ENCODE measurements at regions not wholly inside any gene's neighbourhood (a gene's known extent, or its start where the extent isn't known, plus 50 kb on each side); places are given as distances from the start of the nearest gene placed in this dataset.

- 64 to 78% (median 77%) methylated on average over 4 of the region's 4 CpGs for WGBS, 3 donors
- Histone ChIP-seq H3K27ac (ENCODE audit: low read depth in 1 of 3, low read length in 2 of 3) (no peak overlapping the region), H3K4me1 (ENCODE audit: control insufficient read depth in 3 of 3, insufficient read depth in 2 of 3, low read depth in 1 of 3, low read length in 2 of 3) (peaks cover 0 to 11% (median 0%) of the 10 kb centered on the region in 3 donors), H3K4me3 (ENCODE audit: low read depth in 1 of 3, low read length in 3 of 3) (no peak overlapping the region), H3K36me3 (ENCODE audit: control insufficient read depth in 3 of 3, insufficient read depth in 2 of 3, low read depth in 1 of 3, low read length in 3 of 3) (no peaks in the 10 kb centered on the region), H3K27me3 (ENCODE audit: control insufficient read depth in 3 of 3, insufficient read depth in 3 of 3, low read length in 3 of 3) (peaks cover 0 to 4% (median 0%) of the 10 kb centered on the region in 3 donors), H3K9me3 (ENCODE audit: control insufficient read depth in 2 of 2, insufficient read depth in 1 of 2, low read depth in 1 of 2, low read length in 1 of 2) (peaks cover 0 to 5% of the 10 kb centered on the region in 2 donors)
- DNase-seq: no peak
- no peak for FAIRE-seq
Measured at GRCh38 chr2:120631236-120631635, 104.4 kb upstream of the GLI2 start.

DNA sequence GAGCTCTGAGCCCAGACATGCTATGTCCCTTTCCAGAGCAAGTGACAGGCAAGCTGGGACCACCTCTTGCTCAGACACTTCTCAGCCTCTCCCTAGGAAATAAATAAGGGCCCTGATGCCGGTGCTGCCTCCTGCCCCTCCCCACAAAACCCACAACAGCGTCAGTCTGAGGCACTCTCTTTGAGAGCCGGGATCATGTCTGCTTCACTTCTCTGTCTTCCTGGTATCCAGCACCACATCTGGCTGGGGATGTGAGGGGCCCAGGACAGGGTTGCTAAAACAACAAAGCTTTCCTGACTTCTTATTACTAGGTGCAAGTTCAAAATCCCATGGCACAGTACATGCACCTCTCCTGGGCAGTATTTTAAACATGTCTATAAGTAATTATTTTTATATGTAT, 103.9 kb upstream of the GLI2 start:
- FAIRE-seq (no peak), DNase-seq (no peak)
- H3K4me3 ChIP-seq (ENCODE audit: low read depth in 1 of 3, low read length in 3 of 3): no peak overlapping the region
- peaks cover 0 to 4% (median 0%) of the 10 kb centered on the region in 3 donors for H3K27me3 ChIP-seq (ENCODE audit: control insufficient read depth in 3 of 3, insufficient read depth in 3 of 3, low read length in 3 of 3)
- no peaks in the 10 kb centered on the region for H3K36me3 ChIP-seq (ENCODE audit: control insufficient read depth in 3 of 3, insufficient read depth in 2 of 3, low read depth in 1 of 3, low read length in 3 of 3)
- H3K27ac ChIP-seq (ENCODE audit: low read depth in 1 of 3, low read length in 2 of 3): no peak overlapping the region
- 54 to 75% (median 74%) methylated on average over 3 of the region's 3 CpGs for WGBS, 3 donors
- H3K4me1 ChIP-seq (ENCODE audit: control insufficient read depth in 3 of 3, insufficient read depth in 2 of 3, low read depth in 1 of 3, low read length in 2 of 3): peaks cover 0 to 11% (median 0%) of the 10 kb centered on the region in 3 donors
- H3K9me3 ChIP-seq (ENCODE audit: control insufficient read depth in 2 of 2, insufficient read depth in 1 of 2, low read depth in 1 of 2, low read length in 1 of 2): peaks cover 0 to 5% of the 10 kb centered on the region in 2 donors

- FAIRE-seq (no peak), DNase-seq (peak in 1 of 2 donors; percentile 42)
- no peaks in the 10 kb centered on the region for H3K36me3 ChIP-seq (ENCODE audit: control insufficient read depth in 3 of 3, insufficient read depth in 2 of 3, low read depth in 1 of 3, low read length in 3 of 3)
- peaks cover 0 to 11% (median 0%) of the 10 kb centered on the region in 3 donors for H3K4me1 ChIP-seq (ENCODE audit: control insufficient read depth in 3 of 3, insufficient read depth in 2 of 3, low read depth in 1 of 3, low read length in 2 of 3)
- H3K4me3 ChIP-seq (ENCODE audit: low read depth in 1 of 3, low read length in 3 of 3): no peak overlapping the region
- peaks cover 0 to 4% (median 0%) of the 10 kb centered on the region in 3 donors for H3K27me3 ChIP-seq (ENCODE audit: control insufficient read depth in 3 of 3, insufficient read depth in 3 of 3, low read length in 3 of 3)
- peaks cover 0 to 5% of the 10 kb centered on the region in 2 donors for H3K9me3 ChIP-seq (ENCODE audit: control insufficient read depth in 2 of 2, insufficient read depth in 1 of 2, low read depth in 1 of 2, low read length in 1 of 2)
- H3K27ac ChIP-seq (ENCODE audit: low read depth in 1 of 3, low read length in 2 of 3): no peak overlapping the region
- 64 to 78% (median 68%) methylated on average over 16 to 17 of the region's 17 CpGs for WGBS, 3 donors
Measured at GRCh38 chr2:120632796-120633646, 102.6 kb upstream of the GLI2 start.

DNA sequence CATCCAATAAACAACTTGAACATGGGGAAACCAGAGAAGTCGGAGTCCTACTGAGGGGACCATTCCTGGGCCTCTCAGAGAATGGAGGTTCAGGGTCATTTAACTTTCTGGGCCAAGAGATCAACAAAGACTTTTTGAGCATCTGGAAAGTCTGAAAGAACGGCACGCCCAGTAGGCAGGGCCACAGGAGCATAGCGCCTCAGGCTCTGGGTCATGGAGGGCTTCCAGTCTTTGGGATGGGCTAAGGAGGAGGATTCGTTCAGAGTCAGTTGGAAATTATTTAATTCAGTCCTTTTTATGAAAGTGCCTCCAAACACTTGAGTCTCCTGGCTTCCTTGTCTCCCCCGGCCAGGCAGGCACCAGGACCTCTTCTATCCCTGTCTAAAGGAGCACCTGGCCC, 101.1 kb upstream of the GLI2 start:
- H3K27me3 ChIP-seq (ENCODE audit: control insufficient read depth in 3 of 3, insufficient read depth in 3 of 3, low read length in 3 of 3): peaks cover 0 to 2% (median 0%) of the 10 kb centered on the region in 3 donors
- DNase-seq (no peak), FAIRE-seq (no peak)
- no peak overlapping the region for H3K27ac ChIP-seq (ENCODE audit: low read depth in 1 of 3, low read length in 2 of 3)
- WGBS, 3 donors: 75 to 85% (median 78%) methylated on average over 6 of the region's 6 CpGs
- H3K4me3 ChIP-seq (ENCODE audit: low read depth in 1 of 3, low read length in 3 of 3): no peak overlapping the region
- H3K36me3 ChIP-seq (ENCODE audit: control insufficient read depth in 3 of 3, insufficient read depth in 2 of 3, low read depth in 1 of 3, low read length in 3 of 3): no peaks in the 10 kb centered on the region
- no peaks in the 10 kb centered on the region for H3K9me3 ChIP-seq (ENCODE audit: control insufficient read depth in 2 of 2, insufficient read depth in 1 of 2, low read depth in 1 of 2, low read length in 1 of 2)
- peaks cover 0 to 11% (median 0%) of the 10 kb centered on the region in 3 donors for H3K4me1 ChIP-seq (ENCODE audit: control insufficient read depth in 3 of 3, insufficient read depth in 2 of 3, low read depth in 1 of 3, low read length in 2 of 3)

- Histone ChIP-seq H3K4me3 (ENCODE audit: low read depth in 1 of 3, low read length in 3 of 3) (no peak overlapping the region), H3K27ac (ENCODE audit: low read depth in 1 of 3, low read length in 2 of 3) (no peak overlapping the region), H3K27me3 (ENCODE audit: control insufficient read depth in 3 of 3, insufficient read depth in 3 of 3, low read length in 3 of 3) (peaks cover 0 to 2% (median 0%) of the 10 kb centered on the region in 3 donors), H3K36me3 (ENCODE audit: control insufficient read depth in 3 of 3, insufficient read depth in 2 of 3, low read depth in 1 of 3, low read length in 3 of 3) (no peaks in the 10 kb centered on the region), H3K4me1 (ENCODE audit: control insufficient read depth in 3 of 3, insufficient read depth in 2 of 3, low read depth in 1 of 3, low read length in 2 of 3) (peaks cover 0 to 11% (median 0%) of the 10 kb centered on the region in 3 donors), H3K9me3 (ENCODE audit: control insufficient read depth in 2 of 2, insufficient read depth in 1 of 2, low read depth in 1 of 2, low read length in 1 of 2) (no peaks in the 10 kb centered on the region)
- no peak for DNase-seq
- 92 to 94% (median 92%) methylated on average over 5 of the region's 5 CpGs for WGBS, 3 donors
- FAIRE-seq: no peak
Measured at GRCh38 chr2:120635146-120635545, 100.5 kb upstream of the GLI2 start.

DNA sequence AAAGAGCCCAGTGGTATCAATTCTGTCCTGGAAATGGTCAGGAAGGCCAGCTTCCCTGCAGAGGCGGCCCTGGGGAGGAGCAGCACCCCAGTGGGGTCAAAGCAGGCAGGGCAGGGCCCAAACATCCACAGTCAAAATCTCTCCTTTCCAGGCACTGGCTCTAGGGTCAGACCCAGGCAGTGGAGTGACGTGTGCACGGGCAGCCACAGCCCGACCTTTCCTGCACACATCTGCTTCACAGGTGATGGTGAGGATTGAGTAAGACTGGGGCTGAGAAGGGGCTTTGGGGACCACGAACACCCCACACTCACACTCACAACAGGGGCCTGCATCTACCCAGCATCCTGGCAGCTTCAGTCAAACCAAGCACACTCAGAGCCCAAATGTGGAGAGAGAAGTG, 97.8 kb upstream of the GLI2 start:
- no peak overlapping the region for H3K4me3 ChIP-seq (ENCODE audit: low read depth in 1 of 3, low read length in 3 of 3)
- DNase-seq (no peak), FAIRE-seq (no peak)
- no peak overlapping the region for H3K27ac ChIP-seq (ENCODE audit: low read depth in 1 of 3, low read length in 2 of 3)
- no peaks in the 10 kb centered on the region for H3K36me3 ChIP-seq (ENCODE audit: control insufficient read depth in 3 of 3, insufficient read depth in 2 of 3, low read depth in 1 of 3, low read length in 3 of 3)
- no peaks in the 10 kb centered on the region for H3K9me3 ChIP-seq (ENCODE audit: control insufficient read depth in 2 of 2, insufficient read depth in 1 of 2, low read depth in 1 of 2, low read length in 1 of 2)
- peaks cover 0 to 8% (median 0%) of the 10 kb centered on the region in 3 donors for H3K4me1 ChIP-seq (ENCODE audit: control insufficient read depth in 3 of 3, insufficient read depth in 2 of 3, low read depth in 1 of 3, low read length in 2 of 3)
- peaks cover 0 to 2% (median 0%) of the 10 kb centered on the region in 3 donors for H3K27me3 ChIP-seq (ENCODE audit: control insufficient read depth in 3 of 3, insufficient read depth in 3 of 3, low read length in 3 of 3)
- 86 to 89% (median 86%) methylated on average over 5 of the region's 5 CpGs for WGBS, 3 donors

DNA sequence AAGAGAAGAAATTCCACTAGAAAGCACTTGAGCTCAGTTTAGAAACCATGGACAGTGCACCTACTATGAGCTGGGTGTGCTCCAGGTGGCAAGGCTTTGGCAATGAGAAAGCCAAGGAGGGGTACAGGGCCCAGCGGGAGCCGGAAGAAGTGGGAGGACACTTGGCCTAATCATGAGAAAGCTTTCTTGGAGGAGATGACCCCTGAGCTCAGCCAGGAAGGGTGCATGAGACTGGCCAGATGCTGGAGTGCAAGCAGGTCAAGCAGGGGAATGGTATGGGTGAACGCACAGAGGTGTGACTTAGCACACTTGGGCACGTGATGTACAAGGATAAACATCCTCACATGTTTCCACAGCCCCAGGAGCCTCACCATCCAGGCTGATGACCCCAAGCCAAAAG, 97.2 kb upstream of the GLI2 start:
- no peak for FAIRE-seq
- Histone ChIP-seq H3K27me3 (ENCODE audit: control insufficient read depth in 3 of 3, insufficient read depth in 3 of 3, low read length in 3 of 3) (peaks cover 0 to 2% (median 0%) of the 10 kb centered on the region in 3 donors), H3K4me1 (ENCODE audit: control insufficient read depth in 3 of 3, insufficient read depth in 2 of 3, low read depth in 1 of 3, low read length in 2 of 3) (peaks cover 0 to 2% (median 0%) of the 10 kb centered on the region in 3 donors), H3K36me3 (ENCODE audit: control insufficient read depth in 3 of 3, insufficient read depth in 2 of 3, low read depth in 1 of 3, low read length in 3 of 3) (no peaks in the 10 kb centered on the region), H3K9me3 (ENCODE audit: control insufficient read depth in 2 of 2, insufficient read depth in 1 of 2, low read depth in 1 of 2, low read length in 1 of 2) (no peaks in the 10 kb centered on the region), H3K27ac (ENCODE audit: low read depth in 1 of 3, low read length in 2 of 3) (no peak overlapping the region), H3K4me3 (ENCODE audit: low read depth in 1 of 3, low read length in 3 of 3) (no peak overlapping the region)
- 82 to 96% (median 88%) methylated on average over 4 of the region's 4 CpGs for WGBS, 3 donors
- no peak for DNase-seq

- FAIRE-seq (no peak), DNase-seq (no peak)
- H3K36me3 ChIP-seq (ENCODE audit: control insufficient read depth in 3 of 3, insufficient read depth in 2 of 3, low read depth in 1 of 3, low read length in 3 of 3): no peaks in the 10 kb centered on the region
- 75 to 78% (median 78%) methylated on average over 5 of the region's 5 CpGs for WGBS, 3 donors
- no peaks in the 10 kb centered on the region for H3K9me3 ChIP-seq (ENCODE audit: control insufficient read depth in 2 of 2, insufficient read depth in 1 of 2, low read depth in 1 of 2, low read length in 1 of 2)
- H3K4me1 ChIP-seq (ENCODE audit: control insufficient read depth in 3 of 3, insufficient read depth in 2 of 3, low read depth in 1 of 3, low read length in 2 of 3): no peaks in the 10 kb centered on the region
- no peaks in the 10 kb centered on the region for H3K27me3 ChIP-seq (ENCODE audit: control insufficient read depth in 3 of 3, insufficient read depth in 3 of 3, low read length in 3 of 3)
- H3K27ac ChIP-seq (ENCODE audit: low read depth in 1 of 3, low read length in 2 of 3): no peak overlapping the region
- no peak overlapping the region for H3K4me3 ChIP-seq (ENCODE audit: low read depth in 1 of 3, low read length in 3 of 3)
Measured at GRCh38 chr2:120641366-120641771, 94.3 kb upstream of the GLI2 start.
